Amniotic epithelial cell (primary cell): ENCODE measurements at regions not wholly inside any gene's neighbourhood (a gene's known extent, or its start where the extent isn't known, plus 50 kb on each side); places are given as distances from the start of the nearest gene placed in this dataset.
"Not testable (repeated sequence)": the region's sequence is repeated elsewhere in the genome, so short reads cannot be mapped to it uniquely, and the experiment has no call there.

Experiments used
- DNase-seq: peaks from one replicate; pipeline ENCODE4 v3.0.0-alpha.2; 2010; ENCODE audit warnings: low read depth

DNA sequence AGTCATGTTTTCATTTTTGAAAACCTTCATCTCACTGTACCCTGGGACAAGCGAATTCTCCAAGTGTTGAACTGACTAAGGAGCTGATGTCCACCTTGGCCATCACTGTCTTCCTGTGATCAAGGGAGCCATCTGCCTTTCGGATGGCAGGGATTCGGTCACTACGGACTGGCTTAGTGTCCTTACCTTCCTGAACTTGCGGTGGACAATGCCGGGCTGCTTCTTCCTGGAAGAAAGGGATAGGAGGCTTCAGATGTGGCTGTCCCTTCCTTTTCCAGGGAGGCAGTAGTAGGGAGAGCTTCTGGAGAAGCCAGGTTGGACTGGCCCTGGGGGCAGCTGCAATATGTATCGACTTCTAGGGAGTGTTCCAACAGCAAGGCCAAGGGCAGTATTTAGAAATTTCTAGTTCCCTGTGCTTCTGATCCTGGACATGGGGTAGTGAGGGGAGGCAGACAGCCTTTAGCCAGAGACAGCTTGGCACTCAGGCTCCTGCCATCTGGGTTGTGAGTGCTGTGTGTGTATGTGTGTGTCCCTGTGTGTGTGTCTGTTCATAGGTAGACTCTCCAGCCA lies 114.6 kb downstream of the IER5 start:
- DNase-seq: no peak

DNA sequence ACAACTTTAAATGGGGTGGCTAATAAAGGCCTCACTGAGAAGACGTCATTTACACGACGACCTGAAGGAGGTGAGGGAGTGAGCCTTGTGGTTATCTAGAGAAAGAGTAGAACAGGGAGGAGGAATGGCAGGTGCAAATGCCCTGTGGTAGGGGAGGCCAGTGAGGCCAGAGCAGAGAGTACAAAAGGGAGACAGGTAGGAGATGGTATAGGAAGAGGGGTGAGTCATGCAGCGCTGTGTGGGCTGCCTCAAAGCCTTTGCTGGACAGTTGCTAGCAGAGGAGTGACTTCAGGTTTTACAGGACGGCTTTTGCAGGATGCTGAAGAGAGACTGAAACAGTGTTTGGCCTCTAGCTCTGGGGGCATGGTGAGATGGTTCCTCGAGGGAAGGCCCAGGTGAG lies 116.0 kb downstream of the IER5 start:
- no peak for DNase-seq

DNA sequence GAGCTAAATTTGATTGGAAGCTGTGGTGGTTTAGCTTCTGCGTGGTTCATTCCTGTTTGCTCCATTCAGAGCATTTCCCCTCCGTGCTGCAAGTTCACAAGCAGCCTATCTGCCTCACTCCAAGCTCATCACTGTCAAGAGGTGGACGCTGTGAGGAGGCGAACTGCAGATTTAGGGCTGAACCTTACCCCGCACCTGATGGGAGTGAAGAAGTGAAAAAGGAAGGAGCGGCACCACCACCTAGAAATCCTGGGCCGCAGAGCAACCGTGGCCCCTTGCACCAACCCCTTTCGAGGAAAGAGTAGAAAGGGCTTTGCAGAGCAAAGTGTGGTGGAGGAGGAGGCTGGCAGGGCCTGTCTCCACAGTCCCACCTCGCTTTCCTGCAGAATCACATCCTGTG lies 117.4 kb downstream of the IER5 start:
- no peak for DNase-seq

DNA sequence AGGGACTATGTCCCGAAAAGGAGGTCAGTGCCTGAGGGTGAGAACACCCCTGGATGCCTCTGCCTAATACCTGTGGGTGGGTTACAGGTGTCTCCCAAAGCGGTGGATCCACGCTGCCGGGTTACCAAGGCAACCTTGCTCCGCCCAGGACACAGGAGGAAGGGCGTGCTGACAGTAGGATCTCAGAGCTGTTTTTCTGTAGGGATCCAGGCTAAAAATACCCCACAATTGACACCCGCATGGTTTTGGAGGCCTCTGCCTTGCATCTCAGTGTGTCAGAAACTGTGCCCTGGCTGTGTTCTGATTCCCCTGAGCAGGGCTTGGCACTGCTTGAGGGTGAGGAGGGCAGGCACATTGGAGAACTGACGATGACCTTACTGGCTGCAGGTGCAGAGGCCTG lies 118.0 kb downstream of the IER5 start:
- DNase-seq: no peak

DNA sequence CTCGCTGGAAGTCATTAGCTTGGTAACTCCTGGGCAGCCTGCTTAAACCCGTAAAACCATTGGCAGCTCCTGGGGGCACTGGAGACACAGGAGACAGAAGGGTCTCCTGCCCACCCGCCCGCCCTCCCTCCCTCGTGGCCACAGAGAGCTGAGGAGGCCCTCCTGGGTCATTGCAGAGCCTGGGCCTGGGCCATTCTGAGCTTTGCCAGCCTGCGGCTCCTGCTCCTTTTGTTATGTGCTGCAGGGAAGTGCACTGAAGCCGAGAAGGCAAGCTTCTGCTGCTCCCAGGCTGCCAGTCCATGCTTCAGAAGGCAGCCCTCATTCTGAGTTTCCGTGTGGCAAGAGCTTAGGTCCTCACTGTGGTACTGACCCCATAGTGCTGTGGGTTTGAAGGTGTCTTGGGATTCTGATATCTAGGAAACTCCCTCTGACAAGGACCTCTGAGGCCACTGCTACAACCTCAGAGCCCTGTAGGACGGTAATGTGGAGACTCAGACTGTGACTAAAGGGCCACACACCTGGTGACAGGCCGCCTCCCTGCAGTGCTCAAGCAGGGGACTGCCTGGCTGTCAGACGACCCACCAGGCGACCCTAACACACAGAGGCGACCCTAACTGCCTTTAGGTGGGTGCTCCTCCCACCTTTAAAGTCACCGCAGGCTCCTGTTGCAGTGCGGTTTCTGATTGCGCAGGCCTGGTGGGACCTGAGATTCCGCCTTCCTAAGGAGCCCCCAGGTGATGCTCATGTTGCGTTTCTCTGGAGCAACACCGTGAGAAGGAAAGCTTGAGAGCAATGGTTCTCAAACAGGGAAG lies 118.7 kb downstream of the IER5 start:
- no peak for DNase-seq

DNA sequence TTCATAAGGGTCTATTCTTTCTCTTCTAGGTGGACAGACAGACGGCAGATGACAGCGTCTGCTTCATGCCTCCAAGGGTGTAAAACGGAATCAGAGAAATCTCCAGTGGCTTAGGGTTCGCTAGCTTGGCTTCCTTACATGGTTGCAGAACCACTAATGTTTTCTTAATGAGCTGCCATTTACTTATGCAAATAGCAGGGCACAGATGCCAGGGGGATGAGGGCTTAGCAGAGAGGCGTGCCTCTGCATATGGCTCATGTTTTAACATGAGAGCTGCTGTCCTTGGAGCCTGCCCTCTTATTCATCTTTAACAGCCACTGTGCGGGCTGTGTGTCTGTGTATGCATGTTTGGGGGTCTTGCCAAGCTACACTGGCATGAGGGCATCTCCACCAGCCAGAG lies 119.6 kb downstream of the IER5 start:
- DNase-seq: no peak

DNA sequence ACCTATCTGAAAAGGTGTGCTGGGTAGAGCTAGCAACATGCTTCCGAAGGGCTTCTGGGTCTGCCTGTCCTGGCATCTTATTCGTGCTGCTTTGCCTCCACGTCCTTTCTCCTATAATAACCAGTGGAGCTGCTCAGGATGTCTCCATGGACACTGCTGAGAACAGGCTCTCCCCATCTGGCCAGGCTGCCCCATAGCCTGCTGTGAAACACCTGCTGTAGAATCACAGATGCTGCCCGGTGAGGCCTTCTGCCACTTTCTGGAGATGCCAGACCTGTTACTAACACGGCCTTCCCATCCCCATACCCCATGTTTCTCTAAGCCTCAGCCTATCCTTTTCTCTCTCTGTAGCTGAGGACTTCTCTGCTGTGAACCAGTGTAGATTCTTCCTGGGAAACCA lies 120.5 kb downstream of the IER5 start:
- DNase-seq: no peak

DNA sequence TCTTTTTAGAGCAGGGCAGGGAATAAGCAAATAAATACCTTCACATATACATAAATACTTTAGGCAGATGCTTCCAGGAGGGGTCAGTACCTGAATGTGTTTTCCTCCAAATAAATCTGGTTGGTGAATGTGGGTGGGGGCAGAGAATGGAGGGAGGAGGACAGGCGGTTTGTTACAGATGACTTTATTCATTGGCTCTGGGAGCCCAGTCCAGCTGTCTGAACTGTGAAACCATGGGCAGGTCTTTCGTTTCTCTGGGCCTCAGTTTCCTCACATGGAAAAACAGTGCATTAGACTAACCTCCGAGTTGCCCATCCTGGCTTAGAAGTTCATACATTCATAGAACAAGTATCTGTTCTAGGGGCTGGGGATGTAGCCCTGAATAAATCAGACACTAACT lies 124.6 kb downstream of the IER5 start:
- DNase-seq: no peak

DNA sequence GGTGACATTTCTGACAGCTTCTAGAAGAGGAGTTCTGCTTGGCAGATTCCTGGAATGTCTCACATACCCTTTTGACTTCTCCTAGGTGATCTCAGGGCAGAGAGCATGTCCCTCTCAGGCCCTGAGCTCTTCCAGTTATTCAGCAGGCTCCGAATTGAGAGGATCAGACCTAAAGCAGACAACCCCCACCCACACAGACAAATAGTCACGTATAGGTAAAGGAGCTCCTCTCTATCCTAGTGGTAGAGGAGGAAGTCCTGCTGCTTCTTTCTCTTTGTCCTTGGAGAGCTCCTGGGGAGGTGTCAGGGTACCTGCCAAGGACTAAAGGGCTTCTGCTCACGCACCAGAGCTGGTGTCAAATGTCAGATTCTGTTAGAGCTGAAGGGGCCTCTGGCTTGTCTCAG lies 128.1 kb downstream of the IER5 start:
- DNase-seq: no peak

DNA sequence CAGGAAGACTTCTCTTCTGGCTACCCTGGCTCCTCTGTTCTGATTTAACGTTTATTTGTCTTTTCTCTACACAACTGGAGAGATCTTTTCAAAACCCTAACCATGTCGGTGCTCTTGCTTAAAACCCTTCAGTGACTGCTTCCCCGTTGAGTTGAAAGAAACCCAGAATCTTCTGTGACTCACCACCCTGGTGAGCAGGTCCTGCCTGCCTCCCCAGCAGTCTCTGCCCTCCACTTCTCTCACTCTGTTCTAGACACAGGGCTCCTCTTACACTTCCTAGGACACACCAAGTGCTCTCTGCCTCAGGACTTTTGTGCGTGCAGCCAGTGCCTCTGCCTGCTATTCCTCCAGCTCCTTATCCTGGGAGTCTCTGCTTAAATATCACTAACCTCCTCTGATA lies 131.4 kb downstream of the IER5 start:
- no peak for DNase-seq

DNA sequence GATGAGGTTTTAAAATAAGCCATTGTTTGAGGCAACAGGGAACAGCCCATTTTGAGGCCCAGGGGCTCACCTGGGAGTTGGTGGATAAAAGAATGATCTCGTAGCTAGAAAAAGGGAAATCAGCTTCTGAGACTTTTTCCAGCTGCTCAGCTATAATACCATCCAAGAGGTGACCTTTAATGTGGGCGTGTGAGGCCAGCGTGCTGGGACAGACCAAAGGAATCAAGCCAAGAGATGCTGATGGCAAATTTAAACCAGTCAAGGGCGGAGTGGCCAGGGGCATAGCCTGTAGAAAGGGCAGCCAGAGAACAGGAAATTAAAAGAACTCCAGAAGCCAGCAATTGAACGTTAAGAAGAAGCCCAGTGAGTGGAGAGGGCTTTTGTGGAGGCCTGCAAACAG lies 132.6 kb downstream of the IER5 start:
- DNase-seq: no peak

DNA sequence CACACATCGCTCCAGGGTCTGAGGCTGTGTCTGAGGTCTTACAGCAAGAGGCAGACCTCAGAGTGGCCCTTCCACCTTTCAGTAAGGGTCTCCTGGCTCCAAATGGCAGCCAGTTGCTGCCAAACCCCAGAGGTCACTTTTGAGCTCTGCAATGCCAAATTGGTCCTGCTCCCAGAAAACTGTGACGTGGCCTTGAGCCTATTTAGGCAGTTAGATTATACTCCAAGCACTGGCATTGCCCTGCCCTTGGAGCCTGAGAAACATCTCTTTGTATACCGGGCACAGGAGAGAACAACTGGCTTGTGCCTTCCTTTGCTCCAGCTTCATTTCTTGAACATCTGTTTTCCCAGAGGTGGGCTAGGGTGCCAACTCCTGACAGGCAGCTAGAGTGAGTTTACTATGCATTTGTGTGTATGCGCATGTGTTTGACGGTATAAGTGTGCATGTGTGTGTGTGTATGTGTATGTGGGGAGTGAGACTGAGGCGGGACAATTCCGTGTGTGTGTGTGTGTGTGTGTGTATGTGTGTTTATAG lies 134.5 kb downstream of the IER5 start:
- DNase-seq: no peak

DNA sequence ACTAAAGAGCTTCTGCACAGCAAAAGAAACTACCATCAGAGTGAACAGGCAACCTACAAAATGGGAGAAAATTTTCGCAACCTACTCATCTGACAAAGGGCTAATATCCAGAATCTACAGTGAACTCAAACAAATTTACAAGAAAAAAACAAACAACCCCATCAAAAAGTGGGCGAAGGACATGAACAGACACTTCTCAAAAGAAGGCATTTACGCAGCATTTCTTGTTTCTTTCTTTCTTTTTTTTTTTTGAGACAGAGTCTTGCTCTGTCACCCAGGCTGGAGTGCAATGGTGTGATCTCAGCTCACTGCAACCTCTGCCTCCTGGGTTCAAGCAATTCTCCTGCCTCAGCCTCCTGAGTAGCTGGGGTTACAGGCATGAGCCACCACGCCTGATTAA lies 138.2 kb downstream of the IER5 start:
- not testable (repeated sequence) for DNase-seq

DNA sequence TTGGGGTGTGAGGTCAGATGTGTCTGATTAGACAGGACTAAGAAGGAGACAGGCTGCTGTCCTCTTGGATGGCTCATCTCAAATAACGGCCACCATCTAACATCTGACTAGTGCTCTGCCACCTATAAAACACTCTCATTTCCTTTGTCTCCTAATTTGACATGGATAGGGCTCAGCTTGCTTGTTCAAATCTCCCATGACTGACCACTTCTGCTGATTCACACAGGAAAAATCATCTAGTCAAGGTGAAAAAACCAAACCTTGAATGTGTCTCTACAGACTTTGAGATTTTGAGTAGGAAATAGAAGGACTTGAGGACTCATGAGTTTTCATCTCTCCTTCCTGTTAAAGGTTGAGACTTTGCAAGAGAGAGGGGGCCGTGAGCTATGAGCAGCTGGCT lies 150.6 kb downstream of the IER5 start:
- no peak for DNase-seq

DNA sequence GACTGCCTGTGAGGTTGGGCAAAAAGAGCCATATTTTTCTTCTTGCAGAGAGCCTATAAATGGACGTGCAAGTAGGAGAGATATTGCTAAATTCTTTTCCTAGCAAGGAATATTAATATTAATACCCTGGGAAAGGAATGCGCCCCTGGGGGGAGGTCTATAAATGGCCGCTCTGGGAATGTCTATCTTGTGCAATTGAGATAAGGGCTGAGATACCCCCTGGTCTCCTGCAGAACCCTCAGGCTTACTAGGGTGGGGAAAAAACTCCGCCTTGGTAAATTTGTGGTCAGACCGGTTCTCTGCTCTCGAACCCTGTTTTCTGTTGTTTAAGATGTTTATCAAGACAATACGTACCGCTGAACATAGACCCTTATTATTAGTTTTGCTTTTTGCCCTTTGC lies 157.8 kb downstream of the IER5 start:
- not testable (repeated sequence) for DNase-seq

DNA sequence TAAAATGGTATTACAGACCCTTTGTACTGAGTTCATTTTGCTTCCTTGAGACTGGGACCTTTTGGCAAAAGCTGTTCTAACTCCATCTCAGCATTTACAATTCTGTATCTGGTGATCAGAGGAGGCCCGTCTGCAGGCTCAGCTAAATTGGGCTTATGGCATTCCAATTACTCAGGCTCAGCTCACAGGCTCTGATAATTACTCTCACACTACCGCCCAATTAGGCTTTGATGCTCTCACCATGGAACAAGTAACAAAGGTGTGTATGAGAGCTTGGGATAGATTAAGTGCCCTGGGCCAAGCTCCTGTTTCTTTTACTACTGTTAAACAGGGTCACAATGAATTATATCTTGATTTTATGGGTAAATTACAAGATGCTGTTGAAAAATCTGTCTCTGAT lies 159.9 kb downstream of the IER5 start:
- not testable (repeated sequence) for DNase-seq

DNA sequence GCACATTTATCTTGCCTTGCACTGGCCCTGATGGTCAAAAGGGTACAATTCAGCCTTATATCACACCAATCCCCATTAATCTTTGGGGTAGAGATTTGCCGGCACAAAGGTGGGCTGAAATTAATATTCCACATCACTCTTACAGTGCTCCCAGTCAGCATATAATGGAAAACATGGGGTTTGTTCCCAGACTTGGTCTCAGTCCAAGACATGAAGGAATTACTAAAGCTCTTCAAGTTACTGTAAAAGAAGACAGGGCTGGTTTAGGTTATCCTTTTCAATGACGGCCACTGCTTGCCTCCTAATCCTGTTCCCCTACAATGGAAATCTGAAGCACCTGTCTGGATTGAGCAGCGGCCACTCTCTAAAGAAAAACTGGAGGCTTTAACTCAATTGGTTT lies 160.7 kb downstream of the IER5 start:
- no peak for DNase-seq

DNA sequence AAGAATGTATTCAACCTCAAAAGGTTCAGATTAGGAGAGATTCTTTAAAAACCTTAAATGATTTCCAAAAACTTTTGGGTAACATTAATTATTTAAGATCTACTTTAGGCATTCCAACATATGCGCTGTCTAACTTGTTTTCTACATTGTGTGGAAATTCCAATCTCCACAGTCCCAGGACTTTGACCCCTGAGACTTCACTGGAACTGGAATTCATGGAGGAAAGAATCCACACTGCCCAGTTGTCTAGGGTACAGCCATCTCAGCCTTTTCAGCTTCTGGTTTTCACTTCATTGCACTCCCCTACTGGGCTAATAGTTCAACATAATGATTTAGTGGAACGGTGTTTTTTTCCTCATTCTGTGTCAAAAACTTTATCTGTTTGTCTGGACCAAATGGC lies 161.5 kb downstream of the IER5 start:
- no peak for DNase-seq

DNA sequence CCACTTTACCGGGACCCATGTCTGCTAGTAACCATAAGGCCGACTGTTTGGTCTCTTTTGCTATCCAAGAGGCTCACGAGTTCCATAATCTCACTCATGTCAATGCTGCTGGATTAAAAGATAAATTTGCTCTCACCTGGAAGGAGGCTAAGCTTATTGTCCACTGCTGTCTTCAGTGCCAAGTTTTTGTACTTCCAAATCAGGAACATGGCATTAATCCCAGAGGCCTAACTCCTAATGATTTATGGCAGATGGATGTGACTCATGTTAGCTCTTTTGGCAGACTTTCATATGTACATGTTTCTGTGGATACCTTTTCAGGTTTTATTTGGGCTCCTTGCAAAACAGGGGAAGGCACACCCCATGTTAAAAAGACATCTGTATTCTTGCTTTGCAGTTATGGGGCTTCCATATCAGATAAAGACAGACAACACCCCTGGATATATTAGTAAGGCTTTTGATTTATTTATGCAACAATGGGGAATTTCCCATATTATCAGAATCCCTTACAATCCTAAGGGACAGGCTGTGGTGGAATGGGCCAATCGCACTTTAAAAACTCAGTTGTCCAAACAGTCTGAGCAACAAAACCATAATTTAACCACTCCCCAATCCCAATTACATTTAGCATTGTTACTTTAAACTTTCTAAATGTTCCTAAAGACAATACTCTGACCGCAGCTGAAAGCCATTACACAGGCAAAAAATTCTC lies 162.7 kb downstream of the IER5 start:
- DNase-seq: peak; percentile 35

DNA sequence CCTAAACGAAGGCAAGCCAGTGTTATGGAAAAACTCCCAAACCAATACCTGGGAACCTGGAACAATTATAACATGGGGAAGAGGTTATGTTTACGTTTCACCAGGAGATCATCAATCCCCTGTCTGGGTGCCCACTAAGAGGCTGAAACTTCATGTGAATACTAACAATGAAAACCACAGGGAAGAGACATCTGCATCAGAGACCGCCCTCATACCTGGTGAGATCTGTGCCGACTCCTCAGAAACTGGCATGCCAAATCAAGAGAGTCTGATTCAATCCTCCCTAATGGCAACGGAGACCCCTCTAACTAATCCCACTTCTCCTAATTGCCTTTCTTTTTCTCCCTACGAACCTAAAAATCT lies 163.2 kb downstream of the IER5 start:
- DNase-seq: no peak

DNA sequence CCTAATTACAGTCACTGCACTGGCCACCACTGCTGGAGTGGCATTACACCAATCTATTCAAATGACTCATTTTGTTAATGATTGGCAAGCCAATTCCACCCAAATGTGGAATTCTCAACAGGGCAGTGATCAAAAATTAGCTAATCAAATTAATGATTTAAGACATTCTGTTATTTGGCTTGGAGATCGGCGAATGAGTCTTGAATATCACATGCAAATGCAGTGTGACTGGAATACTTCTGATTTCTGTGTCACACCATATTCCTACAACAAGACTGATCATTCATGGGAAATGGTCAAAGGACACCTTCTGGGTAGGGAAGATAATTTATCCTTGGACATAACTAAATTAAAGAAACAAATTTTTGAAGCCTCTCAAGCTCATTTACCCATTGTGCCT lies 165.1 kb downstream of the IER5 start:
- not testable (repeated sequence) for DNase-seq

DNA sequence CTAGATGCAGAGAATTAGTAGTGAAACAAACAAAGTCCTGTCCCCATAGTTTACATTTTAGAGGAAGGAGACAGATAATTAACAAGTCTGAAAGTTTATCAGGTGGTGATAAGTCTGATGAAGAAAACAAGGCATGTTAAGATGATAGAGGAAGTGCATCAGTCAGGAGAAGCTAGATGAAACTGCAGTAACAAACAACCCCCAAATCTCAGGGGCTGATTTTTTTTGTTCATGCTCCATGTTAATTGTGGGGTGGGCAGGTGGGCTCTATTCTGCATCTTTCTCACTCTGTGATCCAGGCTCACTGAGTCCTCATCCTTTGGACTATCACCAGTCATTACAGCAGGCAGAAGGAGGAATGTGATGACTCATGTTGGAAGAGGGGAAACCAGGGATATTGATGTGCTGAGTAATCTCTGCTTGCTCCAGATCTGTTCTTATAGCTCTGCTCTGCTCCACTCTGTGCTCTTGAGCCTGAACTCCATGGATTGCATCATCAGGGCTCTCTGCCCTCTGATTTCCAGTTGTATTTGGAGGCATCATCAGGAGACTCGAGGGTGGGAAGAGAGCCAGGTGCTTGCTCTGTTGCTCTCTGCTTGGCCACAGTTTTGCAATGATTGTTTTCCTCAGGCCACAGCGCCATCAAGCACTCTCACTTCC lies 166.9 kb downstream of the IER5 start:
- peak; percentile 86 for DNase-seq

DNA sequence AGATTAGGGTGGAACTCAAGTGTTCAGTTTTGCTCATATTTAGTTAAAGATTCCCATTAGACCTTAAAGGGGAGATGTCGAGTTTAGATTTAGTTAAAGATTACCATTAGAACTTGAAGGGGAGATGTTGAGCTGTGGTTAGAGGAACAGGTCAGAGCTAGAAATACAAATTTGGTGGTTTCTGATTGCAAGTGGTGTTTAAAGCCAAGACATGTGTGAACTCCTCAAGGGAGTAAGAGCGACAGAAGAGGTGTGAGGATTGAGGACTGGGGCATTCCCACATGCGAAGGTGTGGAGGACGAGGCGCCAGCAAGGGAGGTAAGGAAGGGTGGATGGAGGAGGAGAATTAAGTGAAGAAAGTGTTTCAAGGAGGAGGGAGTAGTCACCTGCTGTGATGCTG lies 168.6 kb downstream of the IER5 start:
- DNase-seq: no peak
